ENCODE measurements at regions not wholly inside any gene's neighbourhood (a gene's known extent, or its start where the extent isn't known, plus 50 kb on each side); places are given as distances from the start of the nearest gene placed in this dataset.
"Not testable (repeated sequence)": the region's sequence is repeated elsewhere in the genome, so short reads cannot be mapped to it uniquely, and the experiment has no call there.

DNA sequence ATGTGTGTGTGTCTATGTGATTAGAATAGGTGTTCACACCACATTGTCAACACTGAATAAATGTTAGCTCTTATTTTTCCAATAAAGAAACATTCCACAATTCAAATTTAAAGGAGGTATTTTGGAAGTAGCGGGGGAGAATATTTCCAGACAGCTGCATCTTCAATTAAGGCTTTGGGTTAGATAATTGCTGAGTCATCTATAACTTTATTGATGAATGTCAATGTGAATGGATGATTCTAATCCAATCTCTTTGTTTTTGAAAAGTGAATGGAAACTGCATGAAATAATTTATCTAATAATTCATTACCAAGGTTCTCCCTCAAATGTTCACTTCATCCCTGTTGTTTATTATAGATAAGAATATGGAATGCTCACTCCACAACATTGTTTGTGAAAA is 625.2 kb downstream of the IRS1 start:
- Mint-ChIP-seq H3K4me3 (no peak overlapping the region), H3K27ac (no peak overlapping the region), H3K9me3 (peaks cover 5% of the 10 kb centered on the region), H3K36me3 (no peaks in the 10 kb centered on the region), H3K4me1 (no peaks in the 10 kb centered on the region), H3K27me3 (no peaks in the 10 kb centered on the region)
- no peak for DNase-seq
- CTCF ChIA-PET: interaction anchor here (0.9 kb wide), 1 partner anchor 185 kb away, joined by 3 read pairs; no protein-coding TSS in a partner anchor

DNA sequence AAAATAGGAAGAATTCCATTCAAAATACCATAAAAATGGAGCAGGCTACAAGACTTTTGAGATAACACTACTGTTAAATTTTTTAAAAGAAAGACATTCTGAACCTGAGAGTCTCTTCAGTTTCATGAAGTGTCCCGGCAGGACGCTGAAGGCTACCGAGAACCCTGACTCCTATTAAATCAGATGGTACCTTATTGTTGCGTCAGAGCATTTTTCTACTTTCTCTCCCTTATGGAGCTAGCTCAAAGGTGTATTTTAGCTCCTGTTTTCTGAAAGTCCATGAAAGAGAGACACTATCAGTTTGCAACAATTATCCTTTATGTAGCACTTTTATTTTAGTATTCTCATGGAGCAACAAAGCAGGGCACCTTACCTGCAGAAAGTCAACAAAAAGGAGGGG is 626.7 kb downstream of the IRS1 start:
- no peaks in the 10 kb centered on the region for H3K9me3 Mint-ChIP-seq
- H3K27ac Mint-ChIP-seq: no peak overlapping the region
- H3K4me3 Mint-ChIP-seq: no peak overlapping the region
- no peaks in the 10 kb centered on the region for H3K27me3 Mint-ChIP-seq
- H3K36me3 Mint-ChIP-seq: no peaks in the 10 kb centered on the region
- H3K4me1 Mint-ChIP-seq: no peaks in the 10 kb centered on the region
- CTCF ChIA-PET: no interaction called here
- no peak for DNase-seq

DNA sequence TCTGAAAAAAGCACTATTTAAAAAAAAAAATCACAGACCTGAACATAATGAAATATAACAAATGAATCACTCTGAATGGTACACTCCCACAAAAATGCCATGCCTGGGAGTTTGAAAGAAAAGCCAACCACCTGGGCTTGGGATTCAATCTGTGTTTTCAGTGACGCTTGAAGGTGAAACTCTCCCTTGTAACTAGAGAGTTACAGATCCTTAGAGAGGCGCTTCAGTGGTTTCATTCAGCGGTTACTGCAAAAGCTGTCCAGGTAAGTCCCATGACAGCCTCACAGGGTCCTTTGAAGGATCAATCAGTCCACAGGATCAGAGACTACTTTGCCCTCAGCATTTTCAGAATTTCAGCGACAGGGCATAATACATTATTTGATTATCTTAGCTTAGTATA is 627.3 kb downstream of the IRS1 start:
- no peak overlapping the region for H3K4me3 Mint-ChIP-seq
- H3K27ac Mint-ChIP-seq: no peak overlapping the region
- CTCF ChIA-PET: no interaction called here
- no peaks in the 10 kb centered on the region for H3K4me1 Mint-ChIP-seq
- no peaks in the 10 kb centered on the region for H3K9me3 Mint-ChIP-seq
- no peak for DNase-seq
- H3K36me3 Mint-ChIP-seq: no peaks in the 10 kb centered on the region
- no peaks in the 10 kb centered on the region for H3K27me3 Mint-ChIP-seq

DNA sequence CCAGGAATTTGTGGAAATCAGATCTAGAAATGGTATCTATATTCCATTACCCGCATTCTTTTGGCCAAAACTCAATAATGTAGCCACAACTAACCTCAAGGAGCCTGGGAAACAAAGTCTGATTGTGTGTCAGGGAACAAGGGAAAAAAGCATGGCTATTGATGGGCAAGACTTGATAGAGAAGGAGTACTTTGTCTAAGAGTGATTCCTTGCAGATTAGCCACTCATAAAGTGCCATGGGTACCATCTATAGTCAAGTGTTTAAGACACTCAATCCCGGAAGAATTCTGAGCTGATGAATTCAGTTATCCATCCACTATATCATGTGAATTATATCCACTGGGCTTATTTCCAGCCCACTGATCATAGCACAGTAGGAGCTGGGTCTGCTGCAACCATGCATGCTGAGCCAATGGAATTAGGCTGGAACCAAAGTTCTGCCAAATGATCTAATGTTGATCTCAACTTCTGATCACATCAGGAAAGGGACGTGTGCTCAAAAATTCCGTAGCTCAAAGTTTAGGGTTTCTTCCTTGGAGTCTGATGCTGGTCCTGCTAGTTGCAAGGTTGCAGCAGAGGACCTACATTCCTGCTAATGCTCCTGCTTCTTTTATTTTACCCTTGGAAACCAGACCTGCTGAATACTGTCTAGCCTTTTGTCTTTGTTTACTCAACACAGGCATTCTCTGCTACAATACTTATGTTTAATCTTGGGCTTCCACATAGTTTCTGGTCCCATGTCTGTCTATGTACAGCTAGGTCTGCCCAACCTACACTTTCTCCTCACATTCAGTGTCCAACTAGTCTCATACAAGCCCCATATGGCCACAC is 629.7 kb downstream of the IRS1 start:
- no peaks in the 10 kb centered on the region for H3K27me3 Mint-ChIP-seq
- no peak overlapping the region for H3K27ac Mint-ChIP-seq
- no peaks in the 10 kb centered on the region for H3K9me3 Mint-ChIP-seq
- DNase-seq: no peak
- CTCF ChIA-PET: no interaction called here
- no peaks in the 10 kb centered on the region for H3K4me1 Mint-ChIP-seq
- no peak overlapping the region for H3K4me3 Mint-ChIP-seq
- no peaks in the 10 kb centered on the region for H3K36me3 Mint-ChIP-seq

DNA sequence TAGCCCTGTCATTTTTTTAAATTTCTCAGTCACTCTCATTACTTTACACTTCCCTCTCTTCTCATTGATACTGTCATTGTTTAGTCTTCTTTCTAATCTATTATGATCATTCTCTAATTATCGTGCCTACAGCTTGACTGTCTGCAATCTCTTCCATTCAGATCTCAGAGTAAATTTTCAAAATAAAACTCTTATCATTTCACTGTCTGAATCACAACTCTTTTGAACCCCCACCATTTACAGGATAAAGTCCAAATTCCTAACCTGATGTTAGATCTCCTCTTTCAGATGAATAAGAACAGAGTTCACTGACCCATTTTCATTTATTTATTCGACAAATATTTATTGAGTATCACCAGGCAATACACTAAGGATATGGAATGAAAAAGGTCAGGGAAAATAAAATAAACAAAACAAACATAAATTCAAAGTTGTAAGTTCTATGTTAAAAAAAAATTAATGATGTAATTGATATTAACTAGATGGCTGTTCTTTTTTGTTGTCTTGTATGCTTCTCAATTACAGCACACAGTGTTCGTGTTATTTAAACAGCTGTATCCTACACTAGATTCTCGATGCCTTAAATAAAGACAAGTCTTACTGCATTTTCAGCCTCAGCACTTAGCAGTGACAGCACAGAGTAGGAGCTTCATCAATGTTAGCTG is 631.0 kb downstream of the IRS1 start:
- Mint-ChIP-seq H3K4me1 (no peaks in the 10 kb centered on the region), H3K9me3 (no peaks in the 10 kb centered on the region), H3K27me3 (no peaks in the 10 kb centered on the region), H3K4me3 (no peak overlapping the region), H3K27ac (no peak overlapping the region), H3K36me3 (no peaks in the 10 kb centered on the region)
- CTCF ChIA-PET: no interaction called here
- no peak for DNase-seq

DNA sequence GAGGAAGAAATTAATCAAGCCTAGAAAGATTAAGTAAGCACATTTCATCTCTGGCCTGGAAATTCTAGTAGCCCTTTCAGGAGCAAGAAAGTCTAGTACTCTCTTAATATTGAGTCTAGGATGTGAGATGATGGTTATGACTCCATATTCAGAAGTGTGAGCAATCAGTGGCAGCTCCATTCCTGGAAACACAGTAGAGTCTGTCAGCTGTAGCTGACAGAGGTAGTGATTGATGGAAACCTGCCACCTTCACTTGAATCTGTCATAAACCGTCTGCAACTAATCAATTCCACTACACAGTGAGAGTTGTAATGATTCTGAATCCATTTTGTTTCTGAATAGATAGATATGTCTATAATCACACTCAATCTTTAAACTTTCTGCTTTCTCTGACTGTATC is 635.1 kb downstream of the IRS1 start:
- H3K27ac Mint-ChIP-seq: no peak overlapping the region
- H3K9me3 Mint-ChIP-seq: no peaks in the 10 kb centered on the region
- DNase-seq: no peak
- no peak overlapping the region for H3K4me3 Mint-ChIP-seq
- no peaks in the 10 kb centered on the region for H3K36me3 Mint-ChIP-seq
- no peaks in the 10 kb centered on the region for H3K27me3 Mint-ChIP-seq
- H3K4me1 Mint-ChIP-seq: no peaks in the 10 kb centered on the region
- CTCF ChIA-PET: no interaction called here

DNA sequence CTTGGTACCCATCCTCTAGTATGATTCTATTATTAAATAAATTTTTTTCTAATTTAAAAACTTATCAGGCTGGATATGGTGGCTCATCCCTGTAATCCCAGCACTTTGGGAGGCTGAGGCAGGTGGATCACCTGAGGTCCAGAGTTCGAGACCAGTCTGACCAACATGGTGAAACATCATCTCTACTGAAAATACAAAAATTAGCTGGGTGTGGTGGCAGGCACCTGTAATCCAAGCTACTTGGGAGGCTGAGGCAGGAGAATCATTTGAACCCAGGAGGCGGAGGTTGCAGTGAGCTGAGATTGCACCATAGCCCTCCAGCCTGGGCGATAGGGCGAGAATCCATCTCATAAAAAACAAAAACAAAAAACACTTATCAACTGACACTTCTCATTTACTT is 639.0 kb downstream of the IRS1 start:
- not testable (repeated sequence) for H3K36me3 Mint-ChIP-seq, H3K9me3 Mint-ChIP-seq, H3K27me3 Mint-ChIP-seq, H3K4me3 Mint-ChIP-seq, H3K27ac Mint-ChIP-seq, DNase-seq, H3K4me1 Mint-ChIP-seq
- CTCF ChIA-PET: interaction anchor here (0.7 kb wide), 1 partner anchor 138 kb away, joined by 3 read pairs; no protein-coding TSS in a partner anchor

DNA sequence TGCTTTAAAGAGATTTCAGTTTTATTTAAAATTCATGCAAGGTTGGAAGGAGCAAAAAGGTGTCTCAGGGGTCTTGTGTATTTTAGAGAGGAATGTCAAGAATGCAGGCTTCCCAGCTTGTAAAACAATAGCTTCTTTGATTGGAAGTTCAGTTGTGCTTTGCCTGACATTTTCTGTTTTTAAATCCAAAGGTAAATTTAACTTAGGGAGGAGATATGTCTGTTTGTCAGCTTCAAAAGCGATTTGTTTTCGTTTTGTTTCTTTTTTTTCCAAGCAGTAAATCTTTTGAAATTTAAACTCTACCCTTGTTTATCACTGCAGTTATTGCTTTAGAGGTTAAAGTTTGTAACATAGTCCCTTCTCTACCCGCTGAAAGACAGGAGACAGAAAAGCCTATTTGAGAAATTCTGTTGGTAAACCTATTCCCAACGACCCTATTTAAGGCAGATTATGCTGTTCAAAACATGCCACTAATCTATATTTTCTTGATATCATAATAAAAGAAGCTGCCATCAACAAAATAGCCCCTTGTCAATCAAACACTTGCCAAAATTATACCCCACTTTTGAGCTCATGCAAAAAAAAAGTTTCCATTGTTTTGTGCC is 639.6 kb downstream of the IRS1 start:
- no peaks in the 10 kb centered on the region for H3K36me3 Mint-ChIP-seq
- H3K9me3 Mint-ChIP-seq: no peaks in the 10 kb centered on the region
- no peak overlapping the region for H3K27ac Mint-ChIP-seq
- CTCF ChIA-PET: no interaction called here
- DNase-seq: no peak
- H3K27me3 Mint-ChIP-seq: no peaks in the 10 kb centered on the region
- no peaks in the 10 kb centered on the region for H3K4me1 Mint-ChIP-seq
- no peak overlapping the region for H3K4me3 Mint-ChIP-seq

DNA sequence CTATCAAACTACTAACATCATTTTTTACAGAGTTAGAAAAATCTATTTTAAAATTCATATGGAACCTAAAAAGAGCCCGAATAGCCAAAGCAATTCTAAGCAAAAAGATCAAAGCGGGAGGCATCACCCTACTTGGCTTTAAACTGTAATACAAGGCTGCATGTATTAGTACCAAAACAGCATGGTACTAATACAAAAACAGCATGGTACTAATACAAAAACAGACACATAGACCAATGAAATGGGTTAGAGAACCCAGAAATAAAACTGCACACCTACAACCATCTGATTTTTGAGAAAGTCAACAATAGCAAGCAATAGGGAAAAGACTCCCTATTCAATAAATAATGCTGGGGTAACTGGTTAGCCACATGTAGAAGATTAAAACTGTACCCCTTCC is 640.7 kb downstream of the IRS1 start:
- H3K27me3 Mint-ChIP-seq: no peaks in the 10 kb centered on the region
- H3K27ac Mint-ChIP-seq: no peak overlapping the region
- DNase-seq: no peak
- H3K9me3 Mint-ChIP-seq: no peaks in the 10 kb centered on the region
- no peaks in the 10 kb centered on the region for H3K36me3 Mint-ChIP-seq
- H3K4me1 Mint-ChIP-seq: no peaks in the 10 kb centered on the region
- H3K4me3 Mint-ChIP-seq: no peak overlapping the region
- CTCF ChIA-PET: no interaction called here

DNA sequence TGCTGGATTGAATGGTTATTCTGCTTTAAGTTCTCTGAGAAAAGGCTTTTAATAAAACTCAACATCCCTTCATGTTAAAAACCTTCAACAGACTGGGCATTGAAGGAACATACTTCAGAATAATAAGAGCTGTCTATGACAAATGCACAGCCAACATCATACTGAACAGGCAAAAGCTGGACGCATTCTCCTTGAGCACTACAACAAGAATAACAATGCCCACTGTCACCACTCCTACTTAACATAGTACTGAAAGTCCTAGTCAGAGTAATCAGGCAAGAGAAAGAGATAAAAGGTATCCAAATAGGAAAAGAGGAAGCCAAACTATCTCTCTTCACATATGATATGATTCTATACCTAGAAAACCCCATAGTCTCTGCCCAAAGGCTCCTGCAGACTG is 641.4 kb downstream of the IRS1 start:
- CTCF ChIA-PET: no interaction called here
- no peaks in the 10 kb centered on the region for H3K27me3 Mint-ChIP-seq
- H3K36me3 Mint-ChIP-seq: no peaks in the 10 kb centered on the region
- H3K27ac Mint-ChIP-seq: no peak overlapping the region
- H3K9me3 Mint-ChIP-seq: no peaks in the 10 kb centered on the region
- DNase-seq: no peak
- no peak overlapping the region for H3K4me3 Mint-ChIP-seq
- no peaks in the 10 kb centered on the region for H3K4me1 Mint-ChIP-seq

DNA sequence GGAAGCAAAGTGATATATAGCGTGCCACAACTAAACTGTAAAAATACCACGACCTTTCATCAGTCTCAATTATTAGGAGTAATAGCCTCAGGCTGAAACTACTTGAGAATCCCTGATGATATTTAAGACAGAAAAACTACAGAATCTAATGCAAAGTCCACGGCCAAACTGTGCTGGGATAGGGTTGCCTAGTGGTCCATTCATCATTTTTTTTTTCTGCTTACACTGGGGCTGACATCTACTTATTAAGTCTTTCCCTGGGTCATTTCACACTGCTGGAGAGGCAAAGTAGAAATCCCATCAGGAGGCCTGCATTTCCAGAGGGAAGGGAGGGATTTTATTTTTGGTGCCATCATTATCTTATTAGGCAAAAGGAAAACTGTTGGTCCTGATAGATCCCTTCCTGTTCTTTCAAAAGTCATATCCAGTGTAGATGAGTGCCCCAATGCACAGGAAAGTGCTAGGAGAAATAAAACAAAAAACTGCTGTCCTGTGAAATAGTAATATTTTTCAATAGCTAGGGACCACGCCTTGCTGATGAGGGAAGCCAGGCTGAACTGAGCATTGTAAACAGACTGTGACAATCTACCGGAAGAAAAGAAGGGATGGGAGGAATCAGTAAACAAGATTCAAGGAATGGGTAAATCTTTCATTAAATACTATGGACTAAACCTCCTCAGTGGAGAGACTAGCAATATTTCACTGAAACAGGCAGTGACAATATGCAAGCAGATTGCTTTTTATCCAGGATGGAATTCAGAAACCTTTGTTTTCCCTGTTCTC is 644.3 kb downstream of the IRS1 start:
- Mint-ChIP-seq H3K4me1 (no peaks in the 10 kb centered on the region), H3K9me3 (no peaks in the 10 kb centered on the region), H3K27ac (no peak overlapping the region), H3K36me3 (no peaks in the 10 kb centered on the region), H3K4me3 (no peak overlapping the region), H3K27me3 (no peaks in the 10 kb centered on the region)
- CTCF ChIA-PET: no interaction called here
- DNase-seq: no peak

DNA sequence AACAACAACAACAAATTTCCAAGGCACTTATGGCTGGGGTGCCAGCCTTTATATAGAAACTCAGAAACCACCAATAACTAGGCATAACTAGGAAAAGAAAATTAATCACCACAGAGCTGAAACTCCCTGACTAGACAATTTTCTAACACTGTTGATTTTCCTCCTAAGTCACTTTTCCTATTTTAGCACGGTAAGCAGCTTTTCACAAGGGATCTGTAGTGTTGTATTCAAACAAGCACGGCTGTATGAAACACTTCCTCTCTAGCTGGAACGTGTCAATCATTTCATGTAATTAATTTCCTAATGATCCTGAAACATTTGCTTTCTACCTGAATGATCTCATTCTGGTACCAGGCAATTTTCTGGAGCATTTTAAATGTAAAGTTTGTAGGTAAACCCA is 645.0 kb downstream of the IRS1 start:
- Mint-ChIP-seq H3K27me3 (no peaks in the 10 kb centered on the region), H3K4me1 (no peaks in the 10 kb centered on the region), H3K9me3 (no peaks in the 10 kb centered on the region), H3K36me3 (no peaks in the 10 kb centered on the region), H3K4me3 (no peak overlapping the region), H3K27ac (no peak overlapping the region)
- CTCF ChIA-PET: no interaction called here
- no peak for DNase-seq

DNA sequence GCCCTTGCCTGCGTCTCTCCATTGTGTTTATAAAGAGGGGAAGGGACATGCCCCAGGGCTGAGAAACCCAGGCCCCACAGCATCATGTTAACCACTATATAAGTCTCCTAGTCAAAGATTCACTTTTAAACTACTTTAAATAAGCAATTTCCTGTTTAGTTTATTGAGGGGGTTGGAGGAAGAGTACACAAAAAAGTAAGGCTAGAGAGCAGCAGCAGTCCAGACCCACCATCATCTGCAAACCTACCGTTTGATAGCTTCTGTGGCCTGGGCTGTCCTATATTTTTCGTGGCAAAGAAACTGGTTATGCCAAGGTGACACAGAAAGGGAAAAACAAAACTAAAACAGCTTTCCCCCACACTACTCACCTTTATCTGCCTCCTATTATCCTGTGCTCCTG is 646.1 kb downstream of the IRS1 start:
- H3K4me1 Mint-ChIP-seq: no peaks in the 10 kb centered on the region
- H3K9me3 Mint-ChIP-seq: no peaks in the 10 kb centered on the region
- H3K36me3 Mint-ChIP-seq: no peaks in the 10 kb centered on the region
- CTCF ChIA-PET: no interaction called here
- no peaks in the 10 kb centered on the region for H3K27me3 Mint-ChIP-seq
- H3K4me3 Mint-ChIP-seq: no peak overlapping the region
- H3K27ac Mint-ChIP-seq: no peak overlapping the region
- DNase-seq: no peak

DNA sequence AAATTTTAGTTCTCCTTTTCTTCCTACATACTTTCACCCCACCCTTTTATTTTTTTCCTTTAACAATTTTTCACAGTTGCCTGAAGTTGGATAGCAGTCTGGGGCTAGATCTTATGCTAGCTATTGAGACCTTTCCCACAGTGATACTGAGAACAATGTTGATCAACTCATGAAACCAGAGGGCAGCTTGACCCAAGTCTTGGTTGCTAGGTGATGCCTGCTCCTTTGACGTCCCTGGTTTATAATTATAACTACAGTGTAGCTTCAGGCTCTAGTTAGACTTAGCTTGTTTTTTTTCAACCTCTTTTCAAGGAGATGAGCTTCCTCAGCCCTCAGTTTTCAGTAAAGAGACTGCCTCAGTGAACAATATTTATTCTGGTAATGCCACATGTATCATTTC is 648.5 kb downstream of the IRS1 start:
- H3K9me3 Mint-ChIP-seq: no peaks in the 10 kb centered on the region
- no peak overlapping the region for H3K27ac Mint-ChIP-seq
- no peaks in the 10 kb centered on the region for H3K27me3 Mint-ChIP-seq
- no peak for DNase-seq
- no peak overlapping the region for H3K4me3 Mint-ChIP-seq
- no peaks in the 10 kb centered on the region for H3K36me3 Mint-ChIP-seq
- CTCF ChIA-PET: no interaction called here
- no peaks in the 10 kb centered on the region for H3K4me1 Mint-ChIP-seq

Data from activated naive CD4-positive, alpha-beta T cell treated with anti-CD3 and anti-CD28 coated beads, Interleukin-2, amount 10 ng/mL, durations not matched to agents 7 days and 5 days (primary cell).